IMR-90 (cell line): ENCODE measurements at regions not wholly inside any gene's neighbourhood (a gene's known extent, or its start where the extent isn't known, plus 50 kb on each side); places are given as distances from the start of the nearest gene placed in this dataset.

Experiments
- ATAC-seq: fragments of 200-7000 bp; cut with Tn5 transposase; 2 replicates; pipeline ENCODE4 v1.9.1; 2020; ENCODE audit warnings: low read depth, mild to moderate bottlenecking, moderate library complexity
- BruUV-seq: library from RNA; stranded (reverse); fragments of 400-500 nt; replicated peaks from 2 replicates; lab custom pipeline; 2021; lab: Mats Ljungman, UMichigan
- CTCF ChIA-PET: fragments of 300-600 bp; formaldehyde crosslinking; extraction: SDS; loops from one replicate; lab custom pipeline; 2021; ENCODE audit warnings: antibody characterized with exemption; lab: Yijun Ruan, JAX
- POLR2A ChIA-PET: fragments of 300-600 bp; sonication (Branson Sonifier 250); formaldehyde crosslinking; loops from one replicate; lab custom pipeline; 2022; ENCODE audit warnings: antibody characterized with exemption; ENCODE audit not compliant: unreplicated experiment; lab: Charles Lee
- DNase-seq: peaks from one replicate; pipeline ENCODE4 v3.0.0; 2013
- H2AFZ ChIP-seq: replicated peaks from 2 replicates; pipeline ENCODE3; 2013; ENCODE audit warnings: low read length, mild to moderate bottlenecking; ENCODE audit not compliant: poor library complexity
- H2AK5ac ChIP-seq: 2 replicates; pipeline ENCODE4 v1.6.1; 2013; ENCODE audit warnings: low read depth, low read length, inconsistent platforms
- H2AK9ac ChIP-seq: replicated peaks from 2 replicates; pipeline ENCODE3; 2013; ENCODE audit warnings: mild to moderate bottlenecking, low read depth, low read length, moderate library complexity; ENCODE audit not compliant: poor library complexity
- H2BK120ac ChIP-seq: 2 replicates; pipeline ENCODE4 v1.6.1; 2013; ENCODE audit warnings: low read depth, low read length, inconsistent platforms
- H2BK15ac ChIP-seq: 3 replicates; pipeline ENCODE4 v1.6.1; 2013; ENCODE audit warnings: low read depth, low read length, inconsistent platforms
- H2BK20ac ChIP-seq: 2 replicates; pipeline ENCODE4 v1.6.1; 2013; ENCODE audit warnings: low read depth, mild to moderate bottlenecking, inconsistent platforms, low read length, moderate library complexity
- H2BK5ac ChIP-seq: 2 replicates; pipeline ENCODE4 v1.6.1; 2013; ENCODE audit warnings: mild to moderate bottlenecking, low read depth, low read length, inconsistent platforms; ENCODE audit not compliant: poor library complexity, severe bottlenecking
- H3K14ac ChIP-seq: replicated peaks from 2 replicates; pipeline ENCODE4 v1.6.1; 2013; ENCODE audit warnings: low read depth, low read length, inconsistent platforms
- H3K18ac ChIP-seq: 2 replicates; pipeline ENCODE4 v1.6.1; 2013; ENCODE audit warnings: low read depth, low read length, control low read depth
- H3K23ac ChIP-seq: 2 replicates; pipeline ENCODE4 v1.6.1; 2013; ENCODE audit warnings: low read depth, low read length, inconsistent platforms
- H3K27ac ChIP-seq: 2 replicates; pipeline ENCODE4 v1.5.1; 2013; ENCODE audit warnings: mild to moderate bottlenecking, control low read depth, low read length; ENCODE audit not compliant: insufficient read depth
- H3K27me3 ChIP-seq: 2 replicates; pipeline ENCODE4 v1.6.1; 2013; ENCODE audit warnings: low read length; ENCODE audit not compliant: control insufficient read depth, insufficient read depth
- H3K36me3 ChIP-seq: 2 replicates; pipeline ENCODE4 v1.6.1; 2013; ENCODE audit warnings: low read length, mixed read lengths; ENCODE audit not compliant: control insufficient read depth, insufficient read depth
- H3K4ac ChIP-seq: 2 replicates; pipeline ENCODE4 v1.6.1; 2013; ENCODE audit warnings: low read depth, low read length, inconsistent platforms
- H3K4me1 ChIP-seq: 2 replicates; pipeline ENCODE4 v1.6.1; 2013; ENCODE audit warnings: low read length, mixed read lengths; ENCODE audit not compliant: control insufficient read depth, insufficient read depth
- H3K4me2 ChIP-seq: 2 replicates; pipeline ENCODE4 v1.6.1; 2013; ENCODE audit warnings: low read depth, mild to moderate bottlenecking, control low read depth, low read length, moderate library complexity
- H3K4me3 ChIP-seq: 2 replicates; pipeline ENCODE4 v1.5.1; 2013; ENCODE audit warnings: low read depth, mild to moderate bottlenecking, control low read depth, low read length, moderate library complexity; ENCODE audit not compliant: insufficient read depth
- H3K56ac ChIP-seq: 2 replicates; pipeline ENCODE4 v1.6.1; 2013; ENCODE audit warnings: low read length, inconsistent platforms; ENCODE audit not compliant: insufficient read depth; ENCODE audit errors: extremely low read depth
- H3K79me1 ChIP-seq, 2 experiments: 2 replicates each; pipeline ENCODE4 v1.6.1; 2013; ENCODE audit warnings: low read length in 2 of 2, inconsistent platforms in 1 of 2, low read depth in 1 of 2
- H3K9ac ChIP-seq: 2 replicates; pipeline ENCODE4 v1.6.1; 2013; ENCODE audit warnings: low read depth, low read length, control low read depth
- H3K9me1 ChIP-seq: 2 replicates; pipeline ENCODE4 v1.6.1; 2013; ENCODE audit warnings: low read length, inconsistent platforms; ENCODE audit not compliant: insufficient read depth
- H3K9me3 ChIP-seq: 2 replicates; pipeline ENCODE4 v1.6.1; 2013; ENCODE audit warnings: low read length; ENCODE audit not compliant: control insufficient read depth, insufficient read depth
- H4K20me1 ChIP-seq: 2 replicates; pipeline ENCODE4 v1.6.1; 2013; ENCODE audit warnings: low read length, inconsistent platforms; ENCODE audit not compliant: insufficient read depth
- H4K5ac ChIP-seq: 2 replicates; pipeline ENCODE4 v1.6.1; 2013; ENCODE audit warnings: mild to moderate bottlenecking, low read depth, low read length, control low read depth
- H4K8ac ChIP-seq, 2 experiments: 2 replicates each; pipeline ENCODE4 v1.6.1; 2013; ENCODE audit warnings: low read depth in 2 of 2, low read length in 2 of 2, control low read depth in 1 of 2, inconsistent platforms in 1 of 2
- H4K91ac ChIP-seq: 2 replicates; pipeline ENCODE4 v1.6.1; 2013; ENCODE audit warnings: low read depth, low read length, inconsistent platforms; ENCODE audit not compliant: insufficient read depth
- CEBPB ChIP-seq: IDR thresholded peaks from 2 replicates; pipeline ENCODE4 v1.6.1; 2012; ENCODE audit warnings: low read depth, low read length, improper control_type of control experiment
- FOS ChIP-seq: fragments of 150-350 bp; IDR thresholded peaks from 2 replicates; pipeline ENCODE4 v1.6.1; 2016; ENCODE audit warnings: low read depth, low read length
- MAFK ChIP-seq: IDR thresholded peaks from 2 replicates; pipeline ENCODE4 v1.6.1; 2012; ENCODE audit warnings: low read depth, low read length, improper control_type of control experiment
- MAZ ChIP-seq: IDR thresholded peaks from 2 replicates; pipeline ENCODE4 v1.6.1; 2012; ENCODE audit warnings: low read depth, mild to moderate bottlenecking, low read length, improper control_type of control experiment, moderate library complexity, borderline replicate concordance
- SMC3 ChIP-seq: fragments of 150-350 bp; IDR thresholded peaks from 2 replicates; pipeline ENCODE4 v1.6.1; 2016; ENCODE audit warnings: low read depth, mild to moderate bottlenecking, antibody characterized with exemption, low read length, moderate library complexity
- USF2 ChIP-seq: fragments of 150-350 bp; IDR thresholded peaks from 2 replicates; pipeline ENCODE4 v1.6.1; 2017; ENCODE audit warnings: mild to moderate bottlenecking, antibody characterized with exemption, low read length, low read depth
- WGBS, 2 experiments: methylation state at CpG; one replicate each; pipeline versions ENCODE4 v1.1.5 to v1.1.7; 2013; ENCODE audit warnings: missing lambda C conversion rate in 2 of 2; ENCODE audit not compliant: insufficient read length in 1 of 2; ENCODE audit errors: extremely low coverage in 2 of 2; 5-methylcytosine and 5-hydroxymethylcytosine counted together
- dilution Hi-C: fragments of 300-500 bp; cut with HindIII; formaldehyde crosslinking; loops from one replicate; pipeline ENCODE4 v1.14.3; 2018; ENCODE audit warnings: low sequenced_read_pairs; ENCODE audit not compliant: unreplicated experiment
- in situ Hi-C: fragments of 300-500 bp; cut with MboI; formaldehyde crosslinking; loops from 3 replicates; pipeline ENCODE4 v1.14.3; 2019; ENCODE audit warnings: low sequenced_read_pairs, inconsistent platforms, mixed read lengths
- intact Hi-C: fragments of 100-400 bp; cut with micrococcal nuclease; formaldehyde crosslinking; loops from 2 replicates; pipeline ENCODE4 v1.10.0; 2022

- Histone ChIP-seq H3K79me1 (no peaks in the 10 kb centered on the region), H3K27ac (no peak overlapping the region), H3K18ac (no peak overlapping the region), H3K27me3 (no peaks in the 10 kb centered on the region), H3K14ac (no peak overlapping the region), H3K9me3 (peaks cover 3% of the 10 kb centered on the region; the same call in 1 of the 2 replicates), H4K91ac (no peak overlapping the region), H3K9me1 (no peaks in the 10 kb centered on the region), H4K20me1 (no peaks in the 10 kb centered on the region), H2BK20ac (no peak overlapping the region), H2AK9ac (no peak overlapping the region), H3K4ac (no peak overlapping the region), H3K23ac (no peak overlapping the region), H3K9ac (no peak overlapping the region), H3K36me3 (no peaks in the 10 kb centered on the region), H4K5ac (no peak overlapping the region), H2AFZ (no peak overlapping the region), H3K4me1 (no peaks in the 10 kb centered on the region), H2BK5ac (no peak overlapping the region), H3K4me3 (no peak overlapping the region), H3K4me2 (no peak overlapping the region), H2AK5ac (no peak overlapping the region), H4K8ac (no peak overlapping the region), H2BK15ac (no peak overlapping the region), H3K56ac (no peak overlapping the region), H2BK120ac (no peak overlapping the region)
- DNase-seq (no peak), ATAC-seq (no peak)
- no peak for TF ChIP-seq MAZ
- TF ChIP-seq SMC3 = no peak
- no peak for TF ChIP-seq USF2
- no peak for TF ChIP-seq CEBPB
- no peak for TF ChIP-seq FOS
- no peak for TF ChIP-seq MAFK
- ChIA-PET POLR2A (no interaction called here), CTCF (no interaction called here)
- intact Hi-C loops = no loop called here
- BruUV-seq = no TSS peak
- WGBS, 2 experiments = 80% methylated on average over 1 of the region's 2 CpGs; no CpG with 5 or more reads in 1 of the 2 experiments
- dilution Hi-C loops = no loop called here
- in situ Hi-C loops = no loop called here
Observed at GRCh38 chr3:162647321-162647720, 1150.7 kb downstream of the OTOL1 start.
